Superior temporal gyrus (tissue), 1 donor: ENCODE measurements at regions not wholly inside any gene's neighbourhood (a gene's known extent, or its start where the extent isn't known, plus 50 kb on each side); places are given as distances from the start of the nearest gene placed in this dataset.
"Not testable (repeated sequence)": the region's sequence is repeated elsewhere in the genome, so short reads cannot be mapped to it uniquely, and the experiment has no call there.

Experiments
- DNase-seq: peaks from one replicate; pipeline ENCODE4 v3.0.0-alpha.2; 2016; ENCODE audit errors: extremely low spot score

DNA sequence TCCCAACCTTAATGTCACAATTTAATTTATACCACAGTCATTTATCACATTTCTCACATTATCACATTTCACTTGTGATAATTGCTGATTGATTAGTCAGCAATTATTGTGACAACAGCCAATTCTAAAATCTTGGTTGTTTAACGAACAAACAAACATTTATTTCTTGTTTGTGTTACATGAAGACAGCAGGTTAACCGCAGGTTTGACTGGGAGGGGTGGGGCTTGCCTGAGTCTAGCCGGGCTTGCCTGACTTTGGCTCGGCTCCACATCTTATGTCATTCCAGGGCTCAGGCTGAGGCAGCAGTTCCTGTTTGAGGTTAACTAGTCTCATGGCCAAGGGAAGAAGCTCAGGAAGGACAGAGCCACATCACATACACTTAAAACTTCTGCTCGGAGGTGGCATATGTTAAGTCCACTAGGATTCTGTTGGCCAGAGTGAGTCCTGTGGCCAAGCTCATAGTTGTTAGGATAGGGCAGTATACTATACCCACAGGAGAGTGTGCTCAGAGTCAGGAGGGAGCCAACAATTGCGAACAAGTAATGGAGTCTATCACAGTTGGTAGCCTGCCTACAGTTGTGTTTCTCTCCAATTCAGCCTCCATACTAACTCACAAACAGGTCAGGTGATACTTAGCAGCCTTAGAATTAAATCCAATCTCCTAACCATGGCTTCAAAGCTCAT is 90.0 kb upstream of the IFNGR1 start:
- peak; percentile 32 for DNase-seq

- no peak for DNase-seq
Measured at GRCh38 chr6:137307163-137307854, 88.1 kb upstream of the IFNGR1 start.

GRCh38 chr6:137305691-137306090 is 86.5 kb upstream of the IFNGR1 start:
- no peak for DNase-seq

DNA sequence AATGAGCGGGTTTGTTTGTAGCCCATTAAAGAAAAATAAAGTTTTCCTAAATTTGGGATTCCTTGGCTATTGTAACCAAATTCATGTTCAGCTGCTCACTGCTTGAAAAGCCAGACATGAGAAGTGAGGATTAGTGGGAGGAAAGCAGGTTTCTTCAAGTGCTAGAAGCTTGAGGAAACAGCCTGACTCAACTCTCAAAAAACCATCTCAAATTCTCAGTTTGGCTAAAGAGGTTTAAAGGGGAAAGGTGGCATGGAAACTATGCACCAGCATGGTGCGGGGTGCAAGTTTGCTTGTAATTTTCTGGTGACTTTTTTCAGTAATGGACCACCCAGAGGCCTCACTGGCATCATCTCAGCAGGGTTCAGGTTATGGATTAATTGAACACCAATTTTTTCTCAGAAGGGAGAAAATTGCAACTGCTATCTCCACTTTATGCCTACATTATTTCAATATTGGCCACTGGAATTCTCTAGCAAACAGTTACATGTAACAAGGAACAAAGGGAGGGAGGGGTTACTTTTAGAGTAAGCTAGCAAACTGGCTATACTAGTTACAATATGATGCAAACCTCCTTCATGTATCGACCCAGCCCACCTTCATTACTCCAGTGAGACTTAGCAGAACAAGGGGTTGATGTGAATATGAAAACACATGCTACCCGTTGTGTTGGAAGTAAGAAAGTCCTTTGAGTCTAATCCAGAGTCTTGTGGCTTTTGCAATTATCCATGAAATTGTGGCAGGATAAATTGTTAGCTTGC is 85.0 kb upstream of the IFNGR1 start:
- no peak for DNase-seq

- DNase-seq, result no peak
Measured at GRCh38 chr6:137303441-137303840, 84.3 kb upstream of the IFNGR1 start.

GRCh38 chr6:137299681-137300080 is 80.5 kb upstream of the IFNGR1 start:
- DNase-seq, result no peak

DNA sequence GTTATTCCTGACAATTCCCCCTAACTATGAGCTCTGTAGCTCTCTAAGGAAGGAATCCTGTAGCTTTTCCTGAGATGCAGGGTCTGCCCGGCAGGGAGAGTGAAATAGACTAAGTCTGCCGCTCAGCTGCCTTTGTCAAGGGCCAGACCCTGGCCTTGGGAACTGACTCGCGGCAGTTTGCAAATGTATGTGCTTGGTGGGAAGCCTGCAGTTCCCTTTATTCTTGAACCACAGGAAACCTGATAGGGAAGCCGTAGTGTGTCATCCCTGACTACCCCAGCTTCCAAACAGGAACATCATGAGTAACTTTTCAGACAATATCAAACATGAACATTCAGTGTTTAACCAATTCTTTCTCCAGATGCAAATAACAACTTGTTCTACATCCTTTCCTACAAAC is 78.7 kb upstream of the IFNGR1 start:
- no peak for DNase-seq

DNA sequence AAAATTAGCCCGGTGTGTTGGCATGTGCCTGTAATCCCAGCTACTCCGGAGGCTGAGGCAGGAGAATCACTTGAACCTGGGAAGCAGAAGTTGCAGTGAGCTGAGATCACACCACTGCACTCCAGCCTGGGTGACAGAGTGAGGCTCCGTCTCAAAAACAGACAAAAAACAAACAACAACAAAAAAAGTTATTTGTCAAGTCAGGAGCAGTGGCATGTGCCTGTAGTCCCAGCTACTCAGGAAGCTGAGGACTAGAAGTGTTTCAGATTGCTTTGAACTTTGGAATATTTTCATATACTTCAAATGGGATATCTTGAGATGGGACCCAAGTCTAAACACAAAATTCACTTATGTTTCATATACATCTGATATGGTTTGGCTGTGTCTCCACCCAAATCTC is 73.1 kb upstream of the IFNGR1 start:
- not testable (repeated sequence) for DNase-seq

- peak; percentile 84 for DNase-seq
Measured at GRCh38 chr6:137291441-137291840, 72.3 kb upstream of the IFNGR1 start.

GRCh38 chr6:137290601-137291261 is 71.5 kb upstream of the IFNGR1 start:
- DNase-seq, result no peak

- no peak for DNase-seq
Measured at GRCh38 chr6:137286916-137287315, 67.7 kb upstream of the IFNGR1 start.

GRCh38 chr6:137286368-137286767 is 67.2 kb upstream of the IFNGR1 start:
- DNase-seq, result no peak

DNA sequence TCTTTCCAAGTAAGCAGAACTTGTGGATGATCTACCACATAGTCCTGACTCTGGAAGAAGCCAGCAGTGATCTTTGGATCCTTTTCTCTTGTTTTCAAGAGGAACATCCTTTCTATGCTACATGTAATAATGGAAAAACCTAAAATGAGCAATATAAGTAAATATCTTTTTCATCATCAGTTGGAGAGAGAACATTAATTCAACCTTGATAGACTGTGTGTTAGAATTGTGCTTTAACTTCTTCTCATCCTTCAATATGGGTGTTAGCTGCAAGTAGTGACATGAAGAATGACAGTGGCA is 65.6 kb upstream of the IFNGR1 start:
- DNase-seq, result no peak

- peak; percentile 61 for DNase-seq
Measured at GRCh38 chr6:137283940-137284810, 65.0 kb upstream of the IFNGR1 start.

DNA sequence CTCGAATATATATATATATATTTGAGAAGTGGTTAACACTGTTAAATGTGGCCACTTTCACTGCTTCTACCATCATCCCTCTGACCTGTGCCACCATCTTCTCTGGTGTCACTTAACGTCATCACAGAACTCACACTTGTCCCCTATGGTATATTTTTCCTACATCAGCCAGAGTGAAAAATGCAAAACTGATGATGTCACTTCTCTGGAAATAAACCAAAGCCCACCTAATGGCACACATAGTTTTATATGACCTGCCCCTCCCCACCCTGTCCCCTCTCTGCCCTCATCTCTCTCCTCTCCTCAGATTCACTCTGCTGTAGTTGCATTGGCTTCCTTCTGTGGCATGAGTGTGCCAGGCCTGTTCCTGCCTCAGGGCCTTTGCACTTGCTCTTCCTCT is 63.9 kb upstream of the IFNGR1 start:
- no peak for DNase-seq

DNA sequence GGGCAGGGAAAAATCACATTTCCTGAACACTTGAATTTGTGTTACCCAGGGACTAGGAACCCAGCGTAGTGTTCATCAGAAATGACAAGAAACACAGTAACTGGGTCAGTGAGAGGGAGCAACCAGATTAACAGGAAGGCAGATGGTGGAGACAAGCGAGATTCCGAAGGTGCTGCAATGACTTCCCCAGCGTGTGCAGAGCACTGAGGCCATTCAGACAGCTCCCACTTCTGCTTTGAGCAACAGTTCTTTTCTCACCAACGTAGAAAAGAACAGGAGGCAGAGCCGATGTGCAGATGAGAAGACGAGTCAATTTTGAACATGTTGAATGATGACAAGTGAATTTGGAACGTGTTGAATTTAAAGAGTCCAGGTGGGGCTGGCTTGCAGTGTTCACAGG is 63.1 kb upstream of the IFNGR1 start:
- DNase-seq, result no peak

DNA sequence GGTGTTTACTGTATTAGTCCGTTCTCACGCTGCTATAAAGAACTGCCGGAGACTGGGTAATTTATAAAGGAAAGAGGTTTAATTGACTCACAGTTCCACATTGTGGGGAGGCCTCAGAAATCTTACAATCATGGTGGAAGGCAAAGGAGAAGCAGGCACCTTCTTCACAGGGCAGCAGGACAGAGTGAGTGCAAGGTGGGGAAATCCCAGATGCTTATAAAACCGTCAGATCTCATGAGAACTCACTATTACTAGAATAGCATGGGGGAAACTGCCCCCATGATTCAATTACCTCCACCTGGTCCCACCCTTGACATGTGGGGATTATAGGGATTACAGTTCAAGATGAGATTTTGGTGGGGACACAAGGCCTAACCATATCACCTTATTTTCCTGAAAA is 60.1 kb upstream of the IFNGR1 start:
- not testable (repeated sequence) for DNase-seq

DNA sequence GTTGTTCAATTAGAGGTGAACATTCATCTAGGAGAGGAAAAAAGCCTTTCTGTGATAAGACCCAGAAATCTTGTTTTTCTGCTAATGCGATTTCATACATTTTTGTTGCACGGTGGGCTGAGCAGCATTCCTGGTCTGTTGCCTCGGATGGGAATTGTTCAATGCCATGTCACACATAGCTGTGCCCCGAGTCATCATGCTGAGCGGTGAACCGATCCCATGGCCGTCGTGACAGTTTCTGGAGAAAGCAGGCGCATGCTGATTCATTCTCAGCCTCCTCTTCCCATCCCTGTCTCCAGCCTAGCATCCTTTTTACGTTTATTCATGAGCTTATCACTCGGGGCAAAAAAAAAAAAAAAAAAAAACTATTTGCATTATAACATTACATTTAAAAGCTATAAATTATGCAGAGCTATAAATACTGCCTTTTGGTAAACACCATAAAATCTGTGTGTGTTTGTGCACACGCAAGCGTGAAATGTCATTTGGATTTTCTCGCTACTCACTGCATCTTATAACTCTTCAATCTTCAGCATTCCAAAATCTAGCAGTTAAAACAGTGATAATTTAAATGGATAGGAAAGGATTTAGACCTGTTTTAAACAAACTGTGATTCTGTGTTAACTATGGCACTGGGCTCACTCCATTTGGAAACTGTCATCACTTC is 58.9 kb upstream of the IFNGR1 start:
- no peak for DNase-seq

DNA sequence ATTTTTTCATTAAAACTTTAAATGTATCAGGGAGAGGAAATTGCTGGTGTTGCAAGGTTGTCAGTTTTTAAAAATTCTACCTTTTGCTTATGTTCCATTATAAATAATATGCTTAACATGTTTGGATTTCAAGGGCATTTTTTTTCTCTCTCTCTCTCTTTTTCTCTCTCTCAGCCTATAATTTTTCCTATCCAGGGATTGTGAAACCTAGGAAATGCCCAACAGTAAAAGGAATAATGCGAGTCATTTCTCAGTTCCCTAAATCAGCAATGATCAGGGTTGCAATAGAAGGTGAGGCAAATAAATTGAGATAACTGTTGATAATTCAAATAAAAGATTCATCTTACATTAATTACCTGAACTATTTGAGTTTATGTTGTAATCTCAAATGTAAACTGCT is 53.2 kb upstream of the IFNGR1 start:
- no peak for DNase-seq

GRCh38 chr6:137271245-137272183 is 52.3 kb upstream of the IFNGR1 start:
- DNase-seq, result peak; percentile 90
